ENCODE measurements at regions not wholly inside any gene's neighbourhood (a gene's known extent, or its start where the extent isn't known, plus 50 kb on each side); places are given as distances from the start of the nearest gene placed in this dataset.
"Not testable (repeated sequence)": the region's sequence is repeated elsewhere in the genome, so short reads cannot be mapped to it uniquely, and the experiment has no call there.

GRCh38 chr12:9543341-9543740, 64.4 kb downstream of the KLRB1 start:
- RAD21 ChIA-PET (ENCODE audit: unreplicated experiment); H4K20me1 ChIP-seq (ENCODE audit: control insufficient read depth, insufficient read depth); H3K4me3 ChIP-seq; H3K9me3 ChIP-seq (replicated peaks; ENCODE audit: control insufficient read depth, insufficient read depth, low read length); ATAC-seq; H3K36me3 ChIP-seq (ENCODE audit: control insufficient read depth in 2 of 2, insufficient read depth in 2 of 2, low read length in 1 of 2); H3K4me1 ChIP-seq (ENCODE audit: control insufficient read depth, insufficient read depth, low read length); DNase-seq (ENCODE audit: low read depth, low spot score); SMC1A ChIA-PET (ENCODE audit: uncharacterized antibody, unreplicated experiment); H3K27me3 ChIP-seq (replicated peaks in 1 of 2; ENCODE audit: control insufficient read depth in 2 of 2, insufficient read depth in 2 of 2, low read length in 1 of 2); CTCF ChIA-PET; intact Hi-C loops (cut with micrococcal nuclease; ENCODE audit: unreplicated experiment); H3K9ac ChIP-seq (ENCODE audit: control insufficient read depth, insufficient read depth, low read length); in situ Hi-C loops (cut with MboI); H3K4me2 ChIP-seq (ENCODE audit: control insufficient read depth, insufficient read depth); H3K79me2 ChIP-seq (ENCODE audit: control insufficient read depth, insufficient read depth, low read length); H3K27ac ChIP-seq (ENCODE audit: control insufficient read depth, insufficient read depth); FAIRE-seq; H2AFZ ChIP-seq (ENCODE audit: control insufficient read depth, low read depth, low read length); BruUV-seq (replicated peaks); POLR2A ChIA-PET: not testable (repeated sequence)
- WGBS (ENCODE audit: insufficient coverage, insufficient replicate concordance, low lambda C conversion rate, missing lambda C conversion rate) = no CpG with 5 or more reads among the region's 5 CpGs

- H3K9me3 ChIP-seq (replicated peaks; ENCODE audit: control insufficient read depth, insufficient read depth, low read length); H3K27ac ChIP-seq (ENCODE audit: control insufficient read depth, insufficient read depth); H3K36me3 ChIP-seq (ENCODE audit: control insufficient read depth in 2 of 2, insufficient read depth in 2 of 2, low read length in 1 of 2); FAIRE-seq; in situ Hi-C loops (cut with MboI); H2AFZ ChIP-seq (ENCODE audit: control insufficient read depth, low read depth, low read length); H3K79me2 ChIP-seq (ENCODE audit: control insufficient read depth, insufficient read depth, low read length); H3K4me2 ChIP-seq (ENCODE audit: control insufficient read depth, insufficient read depth); H4K20me1 ChIP-seq (ENCODE audit: control insufficient read depth, insufficient read depth); CTCF ChIA-PET; H3K4me3 ChIP-seq; DNase-seq (ENCODE audit: low read depth, low spot score); BruUV-seq (replicated peaks); H3K4me1 ChIP-seq (ENCODE audit: control insufficient read depth, insufficient read depth, low read length); ATAC-seq; H3K9ac ChIP-seq (ENCODE audit: control insufficient read depth, insufficient read depth, low read length); RAD21 ChIA-PET (ENCODE audit: unreplicated experiment); POLR2A ChIA-PET; intact Hi-C loops (cut with micrococcal nuclease; ENCODE audit: unreplicated experiment); H3K27me3 ChIP-seq (replicated peaks in 1 of 2; ENCODE audit: control insufficient read depth in 2 of 2, insufficient read depth in 2 of 2, low read length in 1 of 2); SMC1A ChIA-PET (ENCODE audit: uncharacterized antibody, unreplicated experiment): not testable (repeated sequence)
- WGBS (ENCODE audit: insufficient coverage, insufficient replicate concordance, low lambda C conversion rate, missing lambda C conversion rate) = no CpG with 5 or more reads among the region's 3 CpGs
Measured at GRCh38 chr12:9542827-9543226, 64.9 kb downstream of the KLRB1 start.

DNA sequence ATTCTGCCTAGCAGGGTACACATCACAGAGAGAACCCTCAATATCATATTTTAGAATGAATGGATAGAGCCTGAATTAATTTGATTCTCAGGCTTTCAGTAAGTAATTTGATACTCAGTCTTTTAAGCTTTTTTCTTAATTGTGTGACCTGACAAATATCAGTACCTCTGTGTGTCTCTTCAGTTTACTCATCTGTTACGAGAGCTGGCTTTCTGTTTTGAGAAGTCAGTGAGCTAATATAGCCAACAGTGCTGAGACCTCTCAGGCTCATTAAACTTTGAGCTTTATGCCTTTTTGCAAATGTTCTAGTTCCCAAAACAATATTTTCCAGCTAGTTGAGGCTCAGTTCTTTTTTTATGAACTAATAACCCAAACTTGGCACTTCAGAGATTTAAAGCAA, 91.8 kb downstream of the KLRB1 start:
- H3K36me3 ChIP-seq (ENCODE audit: control insufficient read depth in 2 of 2, insufficient read depth in 2 of 2, low read length in 1 of 2); H3K9ac ChIP-seq (ENCODE audit: control insufficient read depth, insufficient read depth, low read length); BruUV-seq (replicated peaks); H3K4me2 ChIP-seq (ENCODE audit: control insufficient read depth, insufficient read depth); intact Hi-C loops (cut with micrococcal nuclease; ENCODE audit: unreplicated experiment); H3K9me3 ChIP-seq (replicated peaks; ENCODE audit: control insufficient read depth, insufficient read depth, low read length); POLR2A ChIA-PET; H3K79me2 ChIP-seq (ENCODE audit: control insufficient read depth, insufficient read depth, low read length); H3K4me3 ChIP-seq; H3K4me1 ChIP-seq (ENCODE audit: control insufficient read depth, insufficient read depth, low read length); H4K20me1 ChIP-seq (ENCODE audit: control insufficient read depth, insufficient read depth); ATAC-seq; H3K27me3 ChIP-seq (replicated peaks in 1 of 2; ENCODE audit: control insufficient read depth in 2 of 2, insufficient read depth in 2 of 2, low read length in 1 of 2); CTCF ChIA-PET; in situ Hi-C loops (cut with MboI); FAIRE-seq; DNase-seq (ENCODE audit: low read depth, low spot score); RAD21 ChIA-PET (ENCODE audit: unreplicated experiment); H2AFZ ChIP-seq (ENCODE audit: control insufficient read depth, low read depth, low read length); H3K27ac ChIP-seq (ENCODE audit: control insufficient read depth, insufficient read depth); SMC1A ChIA-PET (ENCODE audit: uncharacterized antibody, unreplicated experiment): not testable (repeated sequence)
- WGBS (ENCODE audit: insufficient coverage, insufficient replicate concordance, low lambda C conversion rate, missing lambda C conversion rate) = no CpG with 5 or more reads among the region's 1 CpG

- ATAC-seq; H3K4me3 ChIP-seq; POLR2A ChIA-PET; H3K4me1 ChIP-seq (ENCODE audit: control insufficient read depth, insufficient read depth, low read length); DNase-seq (ENCODE audit: low read depth, low spot score); intact Hi-C loops (cut with micrococcal nuclease; ENCODE audit: unreplicated experiment); RAD21 ChIA-PET (ENCODE audit: unreplicated experiment); H2AFZ ChIP-seq (ENCODE audit: control insufficient read depth, low read depth, low read length); H3K27me3 ChIP-seq (replicated peaks in 1 of 2; ENCODE audit: control insufficient read depth in 2 of 2, insufficient read depth in 2 of 2, low read length in 1 of 2); H3K79me2 ChIP-seq (ENCODE audit: control insufficient read depth, insufficient read depth, low read length); SMC1A ChIA-PET (ENCODE audit: uncharacterized antibody, unreplicated experiment); in situ Hi-C loops (cut with MboI); H3K9ac ChIP-seq (ENCODE audit: control insufficient read depth, insufficient read depth, low read length); H4K20me1 ChIP-seq (ENCODE audit: control insufficient read depth, insufficient read depth); H3K9me3 ChIP-seq (replicated peaks; ENCODE audit: control insufficient read depth, insufficient read depth, low read length); CTCF ChIA-PET; FAIRE-seq; BruUV-seq (replicated peaks); H3K27ac ChIP-seq (ENCODE audit: control insufficient read depth, insufficient read depth); H3K4me2 ChIP-seq (ENCODE audit: control insufficient read depth, insufficient read depth); H3K36me3 ChIP-seq (ENCODE audit: control insufficient read depth in 2 of 2, insufficient read depth in 2 of 2, low read length in 1 of 2): not testable (repeated sequence)
- no CpG with 5 or more reads among the region's 5 CpGs for WGBS (ENCODE audit: insufficient coverage, insufficient replicate concordance, low lambda C conversion rate, missing lambda C conversion rate)
Measured at GRCh38 chr12:9512695-9513094, 95.0 kb downstream of the KLRB1 start.
